Chondrocyte (in vitro differentiated cells): ENCODE measurements at regions not wholly inside any gene's neighbourhood (a gene's known extent, or its start where the extent isn't known, plus 50 kb on each side); places are given as distances from the start of the nearest gene placed in this dataset.
"Not testable (repeated sequence)": the region's sequence is repeated elsewhere in the genome, so short reads cannot be mapped to it uniquely, and the experiment has no call there.

Experiments used
- DNase-seq: peaks from one replicate; pipeline ENCODE4 v3.0.0; 2021; ENCODE audit warnings: mixed read lengths, low spot score
- H3K27ac Mint-ChIP-seq: one replicate; pipeline ENCODE4 v1.8.0; 2021; ENCODE audit warnings: mild to moderate bottlenecking, moderate library complexity, mixed read lengths; ENCODE audit not compliant: unreplicated experiment
- H3K27me3 Mint-ChIP-seq: 2 replicates; pipeline ENCODE4 v1.8.0; 2021; ENCODE audit warnings: low read depth, mixed read lengths
- H3K36me3 Mint-ChIP-seq: 2 replicates; pipeline ENCODE4 v1.8.0; 2021; ENCODE audit warnings: low read depth, mixed read lengths
- H3K4me1 Mint-ChIP-seq: 2 replicates; pipeline ENCODE4 v1.8.0; 2021; ENCODE audit warnings: low read depth, mild to moderate bottlenecking, mixed read lengths
- H3K4me3 Mint-ChIP-seq: one replicate; pipeline ENCODE4 v1.8.0; 2021; ENCODE audit warnings: mild to moderate bottlenecking, moderate library complexity, mixed read lengths; ENCODE audit not compliant: unreplicated experiment
- H3K9me3 Mint-ChIP-seq: 2 replicates; pipeline ENCODE4 v1.8.0; 2021; ENCODE audit warnings: low read depth, mixed read lengths
- TF ChIP-seq, protein P1 (sequence below): fragments of 200-600 bp; sonication (generic); IDR thresholded peaks from 2 replicates; pipeline ENCODE4 v1.5.0; 2021; ENCODE audit warnings: antibody characterized with exemption, mild to moderate bottlenecking, moderate library complexity

- H3K4me3 Mint-ChIP-seq = no peak overlapping the region
- no peaks in the 10 kb centered on the region for H3K27me3 Mint-ChIP-seq
- no peak for DNase-seq
- H3K36me3 Mint-ChIP-seq = no peaks in the 10 kb centered on the region
- TF ChIP-seq, protein P1, sequence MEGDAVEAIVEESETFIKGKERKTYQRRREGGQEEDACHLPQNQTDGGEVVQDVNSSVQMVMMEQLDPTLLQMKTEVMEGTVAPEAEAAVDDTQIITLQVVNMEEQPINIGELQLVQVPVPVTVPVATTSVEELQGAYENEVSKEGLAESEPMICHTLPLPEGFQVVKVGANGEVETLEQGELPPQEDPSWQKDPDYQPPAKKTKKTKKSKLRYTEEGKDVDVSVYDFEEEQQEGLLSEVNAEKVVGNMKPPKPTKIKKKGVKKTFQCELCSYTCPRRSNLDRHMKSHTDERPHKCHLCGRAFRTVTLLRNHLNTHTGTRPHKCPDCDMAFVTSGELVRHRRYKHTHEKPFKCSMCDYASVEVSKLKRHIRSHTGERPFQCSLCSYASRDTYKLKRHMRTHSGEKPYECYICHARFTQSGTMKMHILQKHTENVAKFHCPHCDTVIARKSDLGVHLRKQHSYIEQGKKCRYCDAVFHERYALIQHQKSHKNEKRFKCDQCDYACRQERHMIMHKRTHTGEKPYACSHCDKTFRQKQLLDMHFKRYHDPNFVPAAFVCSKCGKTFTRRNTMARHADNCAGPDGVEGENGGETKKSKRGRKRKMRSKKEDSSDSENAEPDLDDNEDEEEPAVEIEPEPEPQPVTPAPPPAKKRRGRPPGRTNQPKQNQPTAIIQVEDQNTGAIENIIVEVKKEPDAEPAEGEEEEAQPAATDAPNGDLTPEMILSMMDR = no peak
- H3K4me1 Mint-ChIP-seq = no peaks in the 10 kb centered on the region
- peaks cover 16% of the 10 kb centered on the region for H3K9me3 Mint-ChIP-seq
- H3K27ac Mint-ChIP-seq = no peak overlapping the region
These were observed 333.7 kb upstream of the EDIL3 start for GRCh38 chr5:84718377-84718776.

DNA sequence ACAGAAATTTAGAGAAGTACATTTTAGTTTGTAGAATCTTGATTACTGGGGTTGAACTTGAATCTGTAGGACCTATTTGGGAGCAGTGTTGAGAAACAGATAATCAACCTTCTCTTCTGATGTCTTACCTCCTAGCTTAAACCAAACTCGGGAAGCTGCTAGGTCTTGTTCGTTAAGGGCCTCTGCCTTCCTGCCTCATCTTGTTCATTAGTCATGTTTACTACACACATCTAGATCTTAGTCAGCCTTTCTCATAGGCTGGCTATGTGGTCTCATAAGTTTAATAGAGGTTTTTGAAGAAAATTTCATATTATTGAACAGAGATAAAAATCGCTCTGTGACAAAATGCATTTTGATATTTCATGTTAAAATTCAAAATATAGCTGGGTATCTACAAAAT is 331.0 kb upstream of the EDIL3 start:
- Mint-ChIP-seq H3K4me1 (no peaks in the 10 kb centered on the region), H3K36me3 (no peaks in the 10 kb centered on the region), H3K27me3 (no peaks in the 10 kb centered on the region), H3K27ac (no peak overlapping the region), H3K9me3 (peaks cover 16% of the 10 kb centered on the region), H3K4me3 (no peak overlapping the region)
- TF ChIP-seq, protein P1 = no peak
- DNase-seq = no peak

- no peak overlapping the region for H3K4me3 Mint-ChIP-seq
- H3K27ac Mint-ChIP-seq = no peak overlapping the region
- H3K27me3 Mint-ChIP-seq = no peaks in the 10 kb centered on the region
- no peaks in the 10 kb centered on the region for H3K36me3 Mint-ChIP-seq
- peaks cover 15% of the 10 kb centered on the region for H3K9me3 Mint-ChIP-seq
- no peak for DNase-seq
- TF ChIP-seq, protein P1 = no peak
- no peaks in the 10 kb centered on the region for H3K4me1 Mint-ChIP-seq
These were observed 330.4 kb upstream of the EDIL3 start for GRCh38 chr5:84715091-84715490.

GRCh38 chr5:84709075-84709474 is 324.4 kb upstream of the EDIL3 start:
- peaks cover 4% of the 10 kb centered on the region for H3K9me3 Mint-ChIP-seq
- DNase-seq = no peak
- no peak overlapping the region for H3K27ac Mint-ChIP-seq
- TF ChIP-seq, protein P1 = no peak
- no peaks in the 10 kb centered on the region for H3K4me1 Mint-ChIP-seq
- no peaks in the 10 kb centered on the region for H3K27me3 Mint-ChIP-seq
- H3K36me3 Mint-ChIP-seq = no peaks in the 10 kb centered on the region
- no peak overlapping the region for H3K4me3 Mint-ChIP-seq

GRCh38 chr5:84706678-84707641 is 322.3 kb upstream of the EDIL3 start:
- Mint-ChIP-seq H3K27me3 (no peaks in the 10 kb centered on the region), H3K4me1 (no peaks in the 10 kb centered on the region), H3K9me3 (peaks cover 4% of the 10 kb centered on the region), H3K36me3 (no peaks in the 10 kb centered on the region), H3K27ac (no peak overlapping the region), H3K4me3 (no peak overlapping the region)
- TF ChIP-seq, protein P1 = no peak
- DNase-seq = no peak

DNA sequence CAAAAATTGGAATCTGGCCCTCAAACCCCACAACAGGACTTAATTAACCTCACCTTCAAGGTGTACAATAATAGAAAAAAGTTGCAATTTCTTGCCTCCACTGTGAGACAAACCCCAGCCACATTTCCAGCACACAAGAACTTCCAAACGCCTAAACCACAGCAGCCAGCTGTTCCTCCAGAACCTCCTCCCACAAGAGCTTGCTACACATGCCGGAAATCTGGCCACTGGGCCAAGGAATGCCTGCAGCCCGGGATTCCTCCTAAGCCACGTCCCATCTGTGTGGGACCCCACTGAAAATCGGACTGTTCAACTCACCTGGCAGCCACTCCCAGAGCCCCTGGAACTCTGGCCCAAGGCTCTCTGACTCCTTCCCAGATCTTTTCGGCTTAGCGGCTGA is 315.9 kb upstream of the EDIL3 start:
- not testable (repeated sequence) for H3K4me3 Mint-ChIP-seq, H3K27ac Mint-ChIP-seq, H3K36me3 Mint-ChIP-seq, H3K4me1 Mint-ChIP-seq, DNase-seq, H3K27me3 Mint-ChIP-seq
- peaks cover 10% of the 10 kb centered on the region for H3K9me3 Mint-ChIP-seq
